ENCODE measurements at regions not wholly inside any gene's neighbourhood (a gene's known extent, or its start where the extent isn't known, plus 50 kb on each side); places are given as distances from the start of the nearest gene placed in this dataset.

GRCh38 chr1:83112248-83112885, 886.6 kb downstream of the TTLL7 start:
- Histone ChIP-seq H3K36me3 (no peaks in the 10 kb centered on the region), H3K4me3 (no peak overlapping the region), H3K9me3 (no peaks in the 10 kb centered on the region), H3K27ac (replicated peaks in 1 of 4) (no peak overlapping the region), H3K4me1 (no peaks in the 10 kb centered on the region), H3K27me3 (no peaks in the 10 kb centered on the region)
- TF ChIP-seq EP300 (IDR thresholded peaks at IDR 0.05) (no peak), POLR2A (IDR thresholded peaks at IDR 0.05; ENCODE audit: low read depth) (no peak)
- 88% methylated on average over 3 of the region's 3 CpGs for WGBS
- no peak for DNase-seq (ENCODE audit: extremely low spot score)
- intact Hi-C loops (cut with DNase I): no loop called here

GRCh38 chr1:83110156-83110555, 888.8 kb downstream of the TTLL7 start:
- DNase-seq (ENCODE audit: extremely low spot score): no peak
- WGBS: 88% methylated on average over 2 of the region's 2 CpGs

GRCh38 chr1:83109692-83110091, 889.2 kb downstream of the TTLL7 start:
- Histone ChIP-seq H3K27me3 (no peaks in the 10 kb centered on the region), H3K9me3 (no peaks in the 10 kb centered on the region), H3K27ac (replicated peaks in 1 of 4) (no peak overlapping the region), H3K4me3 (no peak overlapping the region), H3K36me3 (no peaks in the 10 kb centered on the region), H3K4me1 (no peaks in the 10 kb centered on the region)
- no peak for DNase-seq (ENCODE audit: extremely low spot score)
- intact Hi-C loops (cut with DNase I): no loop called here
- 94% methylated on average over 1 of the region's 1 CpG for WGBS
- TF ChIP-seq POLR2AphosphoS5 (IDR thresholded peaks at IDR 0.05) (no peak), EP300 (IDR thresholded peaks at IDR 0.05) (no peak), CTCF (IDR thresholded peaks at IDR 0.05) (no peak), POLR2A (IDR thresholded peaks at IDR 0.05; ENCODE audit: low read depth) (no peak)

More at GRCh38 chr1:83110156-83110555, 888.8 kb downstream of the TTLL7 start:
- no peaks in the 10 kb centered on the region for H3K9me3 ChIP-seq
- H3K36me3 ChIP-seq: no peaks in the 10 kb centered on the region
- H3K4me1 ChIP-seq: no peaks in the 10 kb centered on the region
- no peak for TF ChIP-seq POLR2A (IDR thresholded peaks at IDR 0.05; ENCODE audit: low read depth)
- no peak for TF ChIP-seq POLR2AphosphoS5 (IDR thresholded peaks at IDR 0.05)
- TF ChIP-seq CTCF (IDR thresholded peaks at IDR 0.05): no peak
- TF ChIP-seq EP300 (IDR thresholded peaks at IDR 0.05): no peak
- H3K27me3 ChIP-seq: no peaks in the 10 kb centered on the region
- intact Hi-C loops (cut with DNase I): no loop called here
- H3K4me3 ChIP-seq: no peak overlapping the region
- H3K27ac ChIP-seq (replicated peaks in 1 of 4): no peak overlapping the region

- Histone ChIP-seq H3K36me3 (no peaks in the 10 kb centered on the region), H3K4me1 (peaks cover 0 to 13% (median 8%) of the 10 kb centered on the region in 4 donors), H3K27ac (replicated peaks in 1 of 4) (no peak overlapping the region), H3K27me3 (no peaks in the 10 kb centered on the region), H3K9me3 (no peaks in the 10 kb centered on the region), H3K4me3 (no peak overlapping the region)
- DNase-seq (ENCODE audit: extremely low spot score): no peak
- intact Hi-C loops (cut with DNase I): no loop called here
- 97% methylated on average over 2 of the region's 2 CpGs for WGBS
- TF ChIP-seq EP300 (IDR thresholded peaks at IDR 0.05): no peak
- no peak for TF ChIP-seq CTCF (IDR thresholded peaks at IDR 0.05)
- no peak for TF ChIP-seq POLR2A (IDR thresholded peaks at IDR 0.05; ENCODE audit: low read depth)
- TF ChIP-seq POLR2AphosphoS5 (IDR thresholded peaks at IDR 0.05): no peak
Measured at GRCh38 chr1:83104558-83104957, 894.4 kb downstream of the TTLL7 start.

- no peak for DNase-seq (ENCODE audit: extremely low spot score)
- Histone ChIP-seq H3K27ac (replicated peaks in 1 of 4) (no peak overlapping the region), H3K36me3 (no peaks in the 10 kb centered on the region), H3K4me1 (peaks cover 0 to 16% (median 8%) of the 10 kb centered on the region in 4 donors), H3K27me3 (no peaks in the 10 kb centered on the region), H3K4me3 (no peak overlapping the region), H3K9me3 (no peaks in the 10 kb centered on the region)
- intact Hi-C loops (cut with DNase I): no loop called here
- TF ChIP-seq CTCF (IDR thresholded peaks at IDR 0.05) (no peak), POLR2AphosphoS5 (IDR thresholded peaks at IDR 0.05) (no peak), EP300 (IDR thresholded peaks at IDR 0.05) (no peak), POLR2A (IDR thresholded peaks at IDR 0.05; ENCODE audit: low read depth) (no peak)
- 58% methylated on average over 2 of the region's 2 CpGs for WGBS
Measured at GRCh38 chr1:83103341-83103740, 895.6 kb downstream of the TTLL7 start.
